NB4 (cell line): ENCODE measurements at regions not wholly inside any gene's neighbourhood (a gene's known extent, or its start where the extent isn't known, plus 50 kb on each side); places are given as distances from the start of the nearest gene placed in this dataset.

Experiments used
- MYC ChIP-seq: IDR thresholded peaks from 2 replicates; pipeline ENCODE4 v1.6.1; 2011; ENCODE audit warnings: low read depth, low read length
- TF ChIP-seq, protein P1 (sequence below): IDR thresholded peaks from one replicate; pipeline ENCODE4 v1.5.1; 2012; ENCODE audit warnings: low read depth, low read length

DNA sequence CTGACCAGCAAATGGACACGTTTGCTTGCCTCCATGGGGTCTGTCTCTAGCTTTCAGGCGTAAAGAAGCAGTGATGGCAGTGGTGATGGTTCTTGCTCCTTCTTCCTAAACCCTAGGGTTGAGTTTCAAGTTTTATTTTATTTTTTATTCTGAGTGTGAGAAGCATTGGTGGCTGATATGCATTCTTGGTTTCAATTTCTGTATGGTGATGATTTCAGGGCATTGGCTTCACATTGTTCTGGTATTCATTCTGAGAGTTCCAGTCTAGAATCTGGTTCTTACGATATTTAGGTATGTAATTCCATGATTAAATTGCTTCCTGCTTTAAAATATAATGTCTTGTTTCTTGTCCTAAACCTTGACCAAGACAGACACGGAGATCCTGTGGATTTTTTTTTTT lies 444.5 kb upstream of the IMPG1 start:
- TF ChIP-seq, protein P1, sequence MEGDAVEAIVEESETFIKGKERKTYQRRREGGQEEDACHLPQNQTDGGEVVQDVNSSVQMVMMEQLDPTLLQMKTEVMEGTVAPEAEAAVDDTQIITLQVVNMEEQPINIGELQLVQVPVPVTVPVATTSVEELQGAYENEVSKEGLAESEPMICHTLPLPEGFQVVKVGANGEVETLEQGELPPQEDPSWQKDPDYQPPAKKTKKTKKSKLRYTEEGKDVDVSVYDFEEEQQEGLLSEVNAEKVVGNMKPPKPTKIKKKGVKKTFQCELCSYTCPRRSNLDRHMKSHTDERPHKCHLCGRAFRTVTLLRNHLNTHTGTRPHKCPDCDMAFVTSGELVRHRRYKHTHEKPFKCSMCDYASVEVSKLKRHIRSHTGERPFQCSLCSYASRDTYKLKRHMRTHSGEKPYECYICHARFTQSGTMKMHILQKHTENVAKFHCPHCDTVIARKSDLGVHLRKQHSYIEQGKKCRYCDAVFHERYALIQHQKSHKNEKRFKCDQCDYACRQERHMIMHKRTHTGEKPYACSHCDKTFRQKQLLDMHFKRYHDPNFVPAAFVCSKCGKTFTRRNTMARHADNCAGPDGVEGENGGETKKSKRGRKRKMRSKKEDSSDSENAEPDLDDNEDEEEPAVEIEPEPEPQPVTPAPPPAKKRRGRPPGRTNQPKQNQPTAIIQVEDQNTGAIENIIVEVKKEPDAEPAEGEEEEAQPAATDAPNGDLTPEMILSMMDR = no peak
- no peak for TF ChIP-seq MYC
